ENCODE measurements at regions not wholly inside any gene's neighbourhood (a gene's known extent, or its start where the extent isn't known, plus 50 kb on each side); places are given as distances from the start of the nearest gene placed in this dataset.

DNA sequence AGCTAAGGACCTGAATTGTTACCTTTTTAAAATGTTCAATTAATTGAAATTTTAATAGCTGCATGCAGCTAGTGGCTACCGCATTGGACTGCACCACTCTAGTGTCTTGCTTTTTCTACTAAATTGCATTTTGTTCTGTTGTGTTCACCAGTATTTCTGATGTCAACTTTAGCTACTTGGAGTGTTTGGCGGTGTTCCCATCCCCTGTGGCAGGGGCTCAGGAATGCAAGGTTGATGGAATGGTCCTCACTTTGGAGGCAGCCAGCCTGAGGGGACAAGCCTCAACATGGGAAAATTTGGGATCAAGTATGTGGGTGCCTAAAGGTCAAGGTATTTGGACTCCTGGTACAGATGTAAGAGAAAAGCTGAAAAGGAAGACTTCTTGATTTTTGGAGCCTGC, 194.6 kb upstream of the PRNP start:
- DNase-seq (no peak), ATAC-seq (no peak)
- H3K9me3 ChIP-seq, result no peaks in the 10 kb centered on the region
- no peak overlapping the region for H3K27ac ChIP-seq
- H3K4me1 ChIP-seq, result no peaks in the 10 kb centered on the region
- TF ChIP-seq POLR2A (IDR thresholded peaks at IDR 0.05), result no peak
- TF ChIP-seq, protein P1, sequence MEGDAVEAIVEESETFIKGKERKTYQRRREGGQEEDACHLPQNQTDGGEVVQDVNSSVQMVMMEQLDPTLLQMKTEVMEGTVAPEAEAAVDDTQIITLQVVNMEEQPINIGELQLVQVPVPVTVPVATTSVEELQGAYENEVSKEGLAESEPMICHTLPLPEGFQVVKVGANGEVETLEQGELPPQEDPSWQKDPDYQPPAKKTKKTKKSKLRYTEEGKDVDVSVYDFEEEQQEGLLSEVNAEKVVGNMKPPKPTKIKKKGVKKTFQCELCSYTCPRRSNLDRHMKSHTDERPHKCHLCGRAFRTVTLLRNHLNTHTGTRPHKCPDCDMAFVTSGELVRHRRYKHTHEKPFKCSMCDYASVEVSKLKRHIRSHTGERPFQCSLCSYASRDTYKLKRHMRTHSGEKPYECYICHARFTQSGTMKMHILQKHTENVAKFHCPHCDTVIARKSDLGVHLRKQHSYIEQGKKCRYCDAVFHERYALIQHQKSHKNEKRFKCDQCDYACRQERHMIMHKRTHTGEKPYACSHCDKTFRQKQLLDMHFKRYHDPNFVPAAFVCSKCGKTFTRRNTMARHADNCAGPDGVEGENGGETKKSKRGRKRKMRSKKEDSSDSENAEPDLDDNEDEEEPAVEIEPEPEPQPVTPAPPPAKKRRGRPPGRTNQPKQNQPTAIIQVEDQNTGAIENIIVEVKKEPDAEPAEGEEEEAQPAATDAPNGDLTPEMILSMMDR (IDR thresholded peaks at IDR 0.05), result no peak
- no peaks in the 10 kb centered on the region for H3K36me3 ChIP-seq (replicated peaks in 1 of 2; ENCODE audit: insufficient read depth in 1 of 2, low read depth in 2 of 2)
- 74 to 78% methylated on average over 2 of the region's 2 CpGs for WGBS, 2 donors
- H3K27me3 ChIP-seq, result no peaks in the 10 kb centered on the region
- H3K4me3 ChIP-seq, result no peak overlapping the region
- intact Hi-C loops (cut with DNase I), result no loop called here

DNA sequence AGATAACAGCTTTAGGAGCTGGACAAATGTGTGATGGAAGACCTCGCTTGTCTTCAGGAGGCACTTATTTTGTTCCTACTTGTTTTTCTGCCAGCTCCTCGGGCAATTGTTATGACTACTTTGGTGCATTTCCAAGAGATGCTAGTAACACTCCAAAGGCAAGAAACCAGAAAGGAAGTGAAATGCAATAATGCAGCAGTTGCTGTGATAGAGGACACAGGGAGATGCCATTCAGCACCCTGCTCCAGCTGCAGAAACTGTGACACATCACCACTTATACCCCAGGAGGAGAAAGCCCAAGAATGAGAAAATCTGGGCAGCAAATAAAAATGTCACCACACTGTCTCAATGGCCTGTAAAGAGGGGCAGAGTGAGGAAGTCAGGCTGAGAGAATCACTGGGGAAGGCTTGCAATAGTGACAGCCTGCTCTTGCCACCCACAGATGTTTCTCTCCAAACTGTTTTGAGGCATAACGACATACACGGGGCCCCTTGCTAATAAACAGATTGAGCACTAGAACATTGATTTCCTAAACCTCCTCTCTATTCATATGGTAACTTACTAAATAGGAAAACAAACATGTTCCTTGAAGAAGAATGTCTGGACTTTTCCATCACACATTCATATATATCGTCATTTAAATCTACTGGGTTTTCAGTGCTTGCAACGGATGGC, 195.5 kb upstream of the PRNP start:
- H3K36me3 ChIP-seq (replicated peaks in 1 of 2; ENCODE audit: insufficient read depth in 1 of 2, low read depth in 2 of 2), result no peaks in the 10 kb centered on the region
- H3K4me1 ChIP-seq, result no peaks in the 10 kb centered on the region
- H3K9me3 ChIP-seq, result no peaks in the 10 kb centered on the region
- H3K27ac ChIP-seq, result no peak overlapping the region
- no peak for ATAC-seq
- intact Hi-C loops (cut with DNase I), result no loop called here
- no peak overlapping the region for H3K4me3 ChIP-seq
- no peak for DNase-seq
- 47 to 49% methylated on average over 6 of the region's 6 CpGs for WGBS, 2 donors
- no peaks in the 10 kb centered on the region for H3K27me3 ChIP-seq
- no peak for TF ChIP-seq POLR2A (IDR thresholded peaks at IDR 0.05)
- TF ChIP-seq, protein P1 (IDR thresholded peaks at IDR 0.05), result no peak

DNA sequence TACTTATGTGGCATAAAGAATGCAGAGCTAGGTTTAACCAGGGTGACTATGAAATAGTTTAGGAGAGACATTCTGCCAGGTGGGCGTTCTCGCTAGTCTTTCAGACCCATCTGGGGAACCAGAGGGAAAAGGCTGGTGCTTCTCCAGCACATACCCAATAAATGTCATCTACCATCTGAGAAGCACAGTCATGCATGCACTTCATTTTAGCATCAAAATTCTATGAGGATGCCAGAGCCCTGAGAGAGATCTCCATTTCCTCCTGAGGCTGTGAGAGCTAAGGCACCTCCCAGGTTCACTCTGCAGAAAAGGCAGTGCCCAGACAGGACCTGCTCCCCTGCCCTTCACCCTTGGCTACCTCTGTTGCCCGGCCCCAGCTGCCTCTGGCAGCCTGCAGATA, 196.2 kb upstream of the PRNP start:
- intact Hi-C loops (cut with DNase I), result no loop called here
- DNase-seq, result no peak
- no peaks in the 10 kb centered on the region for H3K36me3 ChIP-seq (replicated peaks in 1 of 2; ENCODE audit: insufficient read depth in 1 of 2, low read depth in 2 of 2)

DNA sequence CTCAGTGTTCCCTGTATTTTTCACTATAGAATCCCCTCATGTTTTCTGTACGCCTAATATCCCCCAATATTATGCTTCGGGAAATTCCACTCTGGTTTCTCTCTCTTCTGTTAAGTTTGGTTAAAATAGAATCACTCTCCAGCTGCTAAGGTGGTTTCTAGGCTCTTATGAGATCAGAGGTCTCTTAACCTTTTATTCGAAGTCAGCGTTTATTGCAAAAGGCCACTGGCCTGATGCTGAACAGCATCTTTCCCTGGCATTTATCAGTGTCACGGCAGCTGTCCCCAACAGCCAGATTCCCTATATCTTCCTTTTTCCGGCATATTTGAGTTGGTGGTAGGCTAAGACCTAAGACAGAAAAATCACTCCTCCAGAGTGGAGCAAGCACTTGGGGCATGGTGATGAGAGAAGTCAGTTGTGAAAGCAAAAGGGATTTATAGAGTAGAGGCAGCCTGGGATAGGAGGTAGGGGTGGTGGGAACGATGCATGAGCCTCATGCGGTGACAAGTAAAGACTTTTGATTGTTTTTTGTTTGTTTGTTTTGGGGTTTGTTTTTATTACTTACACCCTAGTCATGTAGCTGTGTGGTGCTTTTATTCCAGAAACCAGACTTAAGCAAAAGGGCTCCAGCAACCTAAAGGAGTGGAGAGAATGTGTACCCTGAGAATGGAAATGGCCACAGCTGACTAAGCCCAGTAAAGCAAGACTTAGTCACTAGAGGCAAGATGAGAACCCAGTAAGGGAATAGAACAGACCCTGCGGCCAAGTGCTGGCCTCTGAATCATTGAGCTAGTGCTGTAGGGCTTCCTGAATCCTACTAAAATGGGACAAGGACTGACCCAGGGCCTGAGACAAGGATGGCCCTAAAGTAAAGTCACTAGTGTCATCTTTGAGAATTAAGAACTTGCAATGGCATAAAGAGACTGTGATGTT, 197.6 kb upstream of the PRNP start:
- DNase-seq, result no peak
- Histone ChIP-seq H3K27me3 (no peaks in the 10 kb centered on the region), H3K9me3 (no peaks in the 10 kb centered on the region), H3K36me3 (replicated peaks in 1 of 2; ENCODE audit: insufficient read depth in 1 of 2, low read depth in 2 of 2) (no peaks in the 10 kb centered on the region), H3K4me1 (no peaks in the 10 kb centered on the region), H3K4me3 (no peak overlapping the region), H3K27ac (no peak overlapping the region)
- intact Hi-C loops (cut with DNase I), result no loop called here
- no peak for ATAC-seq
- TF ChIP-seq, protein P1 (IDR thresholded peaks at IDR 0.05), result no peak
- no peak for TF ChIP-seq POLR2A (IDR thresholded peaks at IDR 0.05)
- 71 to 79% methylated on average over 9 of the region's 9 CpGs for WGBS, 2 donors

More for the DNA sequence above, 196.2 kb upstream of the PRNP start:
- Histone ChIP-seq H3K4me1 (no peaks in the 10 kb centered on the region), H3K27me3 (no peaks in the 10 kb centered on the region), H3K9me3 (no peaks in the 10 kb centered on the region), H3K4me3 (no peak overlapping the region), H3K27ac (no peak overlapping the region)
- WGBS, 2 donors, result 67 to 87% methylated on average over 3 of the region's 3 CpGs
- TF ChIP-seq, protein P1 (IDR thresholded peaks at IDR 0.05), result no peak
- TF ChIP-seq POLR2A (IDR thresholded peaks at IDR 0.05), result no peak
- ATAC-seq, result no peak
